ENCODE measurements at regions not wholly inside any gene's neighbourhood (a gene's known extent, or its start where the extent isn't known, plus 50 kb on each side); places are given as distances from the start of the nearest gene placed in this dataset.
A peak's percentile ranks its signal among the peaks of the same experiment; 100 is the strongest.
"Not testable (repeated sequence)": the region's sequence is repeated elsewhere in the genome, so short reads cannot be mapped to it uniquely, and the experiment has no call there.

DNA sequence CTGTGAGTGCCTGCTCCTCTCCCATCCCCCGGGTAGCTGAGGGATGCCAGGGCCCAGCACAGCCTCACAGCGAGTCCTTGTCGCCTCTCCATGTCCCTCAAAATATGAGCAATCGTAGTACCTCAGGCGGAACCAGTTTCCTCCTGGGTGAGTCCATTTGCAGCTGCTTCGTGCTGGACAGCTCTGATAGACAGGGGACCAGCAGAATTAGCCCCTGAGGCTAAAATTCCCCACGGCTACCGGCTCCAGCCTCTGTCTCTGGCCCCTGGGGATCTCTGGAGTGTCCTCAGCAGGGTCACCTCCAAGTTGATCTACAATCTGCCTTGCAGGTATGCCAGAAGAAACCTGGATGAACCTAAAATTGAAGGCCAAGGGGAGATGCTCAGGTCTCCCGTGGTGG, 115.8 kb upstream of the FBXL7 start:
- no peak for DNase-seq (ENCODE audit: low spot score)
- no peak for FAIRE-seq

DNA sequence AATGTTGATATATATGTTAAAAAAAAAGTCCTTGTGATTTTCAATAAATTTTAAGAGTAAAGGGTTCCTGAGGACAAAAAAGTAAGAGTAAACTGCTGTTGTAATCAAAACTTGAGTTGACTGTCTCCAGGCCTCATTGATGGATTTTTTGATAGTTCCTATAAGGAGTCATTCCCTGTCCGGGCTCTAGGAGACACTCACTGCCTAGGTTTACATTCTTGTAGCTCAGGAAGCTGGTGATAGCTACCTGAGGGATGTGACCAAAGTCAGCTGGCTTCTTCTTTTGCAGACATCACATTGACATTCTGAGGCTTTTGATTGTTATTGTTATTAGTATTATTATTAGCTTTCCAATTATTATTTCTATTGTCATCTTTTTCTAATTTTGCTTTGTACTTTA, 116.5 kb upstream of the FBXL7 start:
- DNase-seq (ENCODE audit: low spot score) (peak; percentile 42), FAIRE-seq (no peak)

DNA sequence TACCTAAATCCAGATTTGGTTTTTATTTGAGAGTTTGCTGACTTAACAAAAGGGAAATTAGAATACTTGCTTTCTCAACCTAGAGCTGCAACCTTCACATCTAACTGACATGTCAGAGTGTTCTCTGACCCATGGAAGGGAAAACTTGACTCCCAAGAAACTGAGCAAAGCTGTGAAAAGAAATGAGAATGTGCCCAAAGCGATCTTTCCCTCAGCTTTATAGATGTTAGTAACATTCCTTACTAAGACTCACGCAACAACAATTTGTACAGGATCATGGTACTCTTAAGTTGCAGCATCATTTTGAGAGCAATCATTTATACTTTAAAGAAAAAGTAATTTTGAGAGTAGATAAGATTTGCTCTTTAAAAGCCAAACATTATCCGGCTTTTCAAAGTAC, 117.0 kb upstream of the FBXL7 start:
- FAIRE-seq (no peak), DNase-seq (ENCODE audit: low spot score) (no peak)

DNA sequence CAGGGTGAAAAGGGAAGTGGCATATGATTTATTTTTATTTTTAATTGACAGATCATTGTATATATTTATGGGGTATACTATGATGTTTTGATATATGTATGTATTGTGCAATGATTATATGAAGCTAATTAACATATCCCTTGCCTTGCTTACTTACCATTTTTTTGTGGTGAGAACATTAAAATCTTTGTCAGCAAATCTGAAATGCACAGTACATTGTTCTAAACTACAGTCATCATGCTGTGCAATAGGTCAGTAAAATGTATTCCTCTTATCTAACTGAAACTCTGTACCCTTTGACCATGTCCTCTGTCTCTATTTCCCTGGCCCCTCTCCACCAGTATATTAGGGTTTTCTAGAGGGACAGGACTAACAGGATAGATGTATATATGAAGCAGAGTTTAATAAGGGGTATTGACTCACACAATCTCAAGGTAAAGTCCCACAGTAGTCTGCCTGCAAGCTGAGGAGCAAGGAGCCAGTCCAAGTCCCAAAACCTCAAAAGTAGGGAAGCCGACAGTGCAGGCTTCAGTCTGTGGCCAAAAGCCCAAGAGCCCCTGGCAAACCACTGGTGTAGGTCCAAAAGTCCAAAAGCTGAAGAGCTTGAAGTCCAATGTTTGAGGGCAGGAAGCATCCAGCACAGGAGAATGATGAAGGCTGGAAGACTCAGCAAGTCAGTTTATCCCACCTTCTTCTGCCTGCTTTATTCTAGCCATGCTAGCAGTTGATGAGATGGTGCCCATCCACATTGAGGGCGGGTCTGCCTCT, 122.2 kb upstream of the FBXL7 start:
- DNase-seq (ENCODE audit: low spot score) (no peak), FAIRE-seq (no peak)

DNA sequence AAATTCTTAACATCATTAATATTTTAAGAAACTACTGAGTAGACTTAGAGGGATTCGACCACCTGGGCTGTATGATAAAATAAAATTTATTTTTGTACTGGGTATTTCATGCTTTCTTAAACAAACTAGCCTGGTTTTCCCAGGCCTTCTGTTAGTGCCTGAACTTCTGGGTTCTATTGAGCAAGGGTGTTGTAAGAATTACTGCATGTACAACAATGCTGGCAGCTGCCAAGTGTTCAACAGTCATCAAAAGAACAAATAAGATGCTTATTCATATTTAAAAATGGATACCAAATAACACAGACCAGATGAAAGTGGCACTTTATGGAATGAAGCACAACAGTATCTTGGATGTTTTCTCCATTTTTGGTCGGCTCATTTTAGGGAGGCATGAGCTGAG, 123.2 kb upstream of the FBXL7 start:
- FAIRE-seq (no peak), DNase-seq (ENCODE audit: low spot score) (no peak)

DNA sequence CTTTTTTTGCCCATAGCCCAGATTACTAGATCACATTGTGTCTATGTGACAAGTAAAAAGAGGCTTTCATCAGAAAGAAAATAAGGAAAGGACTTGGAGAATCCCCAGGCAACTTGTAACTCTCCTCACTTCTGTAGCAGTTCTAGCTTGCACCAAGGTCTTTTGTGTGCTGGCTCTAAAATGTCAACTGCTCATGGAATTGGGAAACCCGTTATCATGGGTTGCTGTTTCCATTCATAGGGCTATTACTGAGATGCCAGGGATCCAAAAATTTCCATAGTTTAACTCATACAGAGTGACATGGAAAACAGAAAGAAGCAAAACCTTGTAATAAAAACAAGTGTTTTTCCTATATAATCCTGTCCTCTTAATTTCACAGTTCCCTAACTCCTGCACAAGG, 123.9 kb upstream of the FBXL7 start:
- DNase-seq (ENCODE audit: low spot score) (no peak), FAIRE-seq (no peak)

GRCh38 chr5:15375559-15375958, 124.4 kb upstream of the FBXL7 start:
- no peak for FAIRE-seq

GRCh38 chr5:15374886-15375285, 125.1 kb upstream of the FBXL7 start:
- no peak for FAIRE-seq
- DNase-seq (ENCODE audit: low spot score): no peak

More at GRCh38 chr5:15375559-15375958, 124.4 kb upstream of the FBXL7 start:
- no peak for DNase-seq (ENCODE audit: low spot score)

- DNase-seq (ENCODE audit: low spot score) (no peak), FAIRE-seq (no peak)
Observed at GRCh38 chr5:15373151-15373550, 126.8 kb upstream of the FBXL7 start.

DNA sequence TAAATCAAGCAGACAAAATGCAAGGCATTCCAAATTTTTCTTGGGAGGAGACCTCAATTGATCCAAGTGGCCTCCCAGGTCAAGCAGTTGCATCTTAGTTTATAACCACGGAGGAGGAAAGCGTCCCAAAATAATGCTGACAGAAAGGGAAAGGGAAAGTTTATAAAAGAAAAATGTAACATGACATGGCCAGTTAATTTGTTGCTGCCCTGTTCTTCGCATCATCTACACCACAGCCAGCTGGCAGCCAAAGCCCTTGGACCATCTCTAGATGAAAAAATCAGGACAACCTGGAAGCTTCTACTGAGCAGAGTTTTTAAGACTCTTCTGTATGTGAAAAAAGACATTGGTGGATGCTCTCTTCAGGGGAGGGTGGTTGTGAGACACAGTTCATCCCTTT, 128.8 kb upstream of the FBXL7 start:
- FAIRE-seq (no peak), DNase-seq (ENCODE audit: low spot score) (no peak)

DNA sequence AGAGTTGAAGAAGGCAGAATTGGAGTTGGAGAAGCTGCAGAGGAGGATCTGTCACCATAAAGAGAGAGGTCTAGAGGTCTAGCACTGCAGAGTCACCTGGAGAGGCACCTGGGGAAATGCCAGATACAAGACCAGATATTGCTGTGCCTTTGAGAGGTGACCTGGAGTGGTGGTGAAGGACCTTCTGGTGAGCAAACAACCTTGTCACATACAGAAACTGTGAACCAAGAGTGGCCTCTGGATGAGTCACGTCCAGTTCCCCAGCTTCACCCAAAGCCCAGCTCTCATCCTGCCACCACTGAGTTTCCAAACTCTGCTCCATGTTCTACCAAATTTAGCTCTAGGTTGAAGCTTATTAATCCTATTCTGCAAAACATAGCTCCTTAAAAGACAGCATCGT, 131.1 kb upstream of the FBXL7 start:
- no peak for FAIRE-seq

GRCh38 chr5:15367489-15367888, 132.5 kb upstream of the FBXL7 start:
- FAIRE-seq (no peak), DNase-seq (ENCODE audit: low spot score) (no peak)

More for the DNA sequence above, 131.1 kb upstream of the FBXL7 start:
- DNase-seq (ENCODE audit: low spot score): no peak

- no peak for FAIRE-seq
Observed at GRCh38 chr5:15366676-15367391, 133.1 kb upstream of the FBXL7 start.

GRCh38 chr5:15365070-15365469, 134.9 kb upstream of the FBXL7 start:
- no peak for DNase-seq (ENCODE audit: low spot score)
- FAIRE-seq: no peak

More at GRCh38 chr5:15366676-15367391, 133.1 kb upstream of the FBXL7 start:
- DNase-seq (ENCODE audit: low spot score): no peak

DNA sequence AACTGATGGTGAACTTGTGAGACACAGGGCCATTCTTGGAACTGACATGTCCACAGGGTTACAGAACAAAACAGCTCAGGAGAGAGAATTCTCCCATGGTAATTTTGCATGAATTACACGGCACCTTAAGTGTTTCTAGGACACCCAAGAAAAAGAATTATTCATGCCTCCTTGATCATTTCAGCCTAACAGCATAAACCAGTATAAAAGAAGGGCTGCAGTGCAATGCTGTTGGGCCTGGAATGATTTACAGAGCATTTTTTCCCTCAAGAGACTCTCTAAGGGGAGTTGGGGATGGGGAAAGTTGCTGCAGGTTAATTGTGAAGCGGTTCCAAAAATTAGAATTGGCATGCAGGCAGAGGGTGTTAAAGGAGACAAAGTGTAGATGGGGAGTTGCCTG, 136.4 kb upstream of the FBXL7 start:
- FAIRE-seq (no peak), DNase-seq (ENCODE audit: low spot score) (no peak)

- FAIRE-seq: not testable (repeated sequence)
Observed at GRCh38 chr5:15357092-15357453, 142.9 kb upstream of the FBXL7 start.

GRCh38 chr5:15356308-15357091, 143.5 kb upstream of the FBXL7 start:
- not testable (repeated sequence) for DNase-seq (ENCODE audit: low spot score); FAIRE-seq

More at GRCh38 chr5:15357092-15357453, 142.9 kb upstream of the FBXL7 start:
- DNase-seq (ENCODE audit: low spot score): not testable (repeated sequence)

- no peak for FAIRE-seq
- no peak for DNase-seq (ENCODE audit: low spot score)
Observed at GRCh38 chr5:15354021-15354420, 146.0 kb upstream of the FBXL7 start.

GRCh38 chr5:15353086-15353645, 146.8 kb upstream of the FBXL7 start:
- DNase-seq (ENCODE audit: low spot score): no peak
- no peak for FAIRE-seq

- FAIRE-seq (no peak), DNase-seq (ENCODE audit: low spot score) (no peak)
Observed at GRCh38 chr5:15350614-15351013, 149.4 kb upstream of the FBXL7 start.

DNA sequence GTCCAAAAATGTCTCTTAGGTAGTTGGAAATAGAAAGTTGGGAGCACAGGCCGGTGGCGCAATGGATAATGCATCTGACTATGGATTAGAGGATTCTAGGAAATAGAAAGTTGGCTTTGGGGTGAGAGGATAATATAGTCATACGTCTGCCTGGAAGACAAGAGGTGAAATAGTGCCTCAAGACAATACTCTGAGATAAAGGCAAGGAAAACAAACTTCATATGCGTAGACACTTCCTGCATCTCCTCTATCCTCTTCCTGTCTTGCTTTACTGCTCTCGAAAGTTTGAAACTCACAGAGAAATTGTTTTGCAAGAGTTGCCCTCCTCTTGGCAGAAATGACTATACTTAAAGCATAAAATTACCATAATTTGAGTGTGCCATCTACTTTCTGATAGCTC, 153.2 kb upstream of the FBXL7 start:
- DNase-seq (ENCODE audit: low spot score) (no peak), FAIRE-seq (no peak)

GRCh38 chr5:15344954-15345353, 155.0 kb upstream of the FBXL7 start:
- DNase-seq (ENCODE audit: low spot score) (no peak), FAIRE-seq (no peak)

Measured in RCC 7860 (cell line).